K562 (cell line): ENCODE measurements at regions not wholly inside any gene's neighbourhood (a gene's known extent, or its start where the extent isn't known, plus 50 kb on each side); places are given as distances from the start of the nearest gene placed in this dataset.

ENCODE experiments used
- ATAC-seq: fragments of 200-7000 bp; cut with Tn5 transposase; 3 replicates; pipeline ENCODE4 v1.9.1; 2020; ENCODE audit warnings: moderate library complexity
- BruUV-seq: library from RNA; stranded (reverse); fragments of 400-500 nt; replicated peaks from 2 replicates; lab custom pipeline; 2021; lab: Mats Ljungman, UMichigan
- CTCF ChIA-PET: fragments of 300-600 bp; formaldehyde crosslinking; extraction: SDS; loops from one replicate; lab custom pipeline; 2021; ENCODE audit warnings: low intra/inter-chr PET ratio; lab: Yijun Ruan, JAX
- POLR2A ChIA-PET: fragments of 300-600, 350-650 bp; sonication (Branson Sonifier 250); formaldehyde crosslinking; extraction: SDS; loops from one replicate; lab custom pipeline; 2021; ENCODE audit warnings: antibody characterized with exemption, inconsistent platforms; lab: Yijun Ruan, JAX
- DNase-seq, 4 experiments: peaks; one replicate each; pipeline versions ENCODE4 v3.0.0 to v3.0.0-alpha.2; 2011 to 2018; ENCODE audit warnings: low spot score in 3 of 4, mixed read lengths in 3 of 4; ENCODE audit errors: extremely low read depth in 1 of 4
- FAIRE-seq: peaks from 2 replicates; lab custom pipeline; 2011; peaks lifted over from hg19 to GRCh38; lab: Jason Lieb, UNC
- H2AFZ ChIP-seq: 2 replicates; pipeline ENCODE4 v1.6.0; 2011; ENCODE audit warnings: low read depth, low read length, control low read depth, inconsistent platforms
- H3K27ac ChIP-seq: fragments of 200-600 bp; 3 replicates; pipeline ENCODE4 v1.8.0; 2011; ENCODE audit warnings: low read depth, mild to moderate bottlenecking, control low read depth, inconsistent platforms, low read length, moderate library complexity, mixed read lengths; ENCODE audit errors: extremely low read depth
- H3K27me3 ChIP-seq, 2 experiments: fragments of 300-600 bp in 1 of 2; 2 replicates in 1 of 2; 3 replicates in 1 of 2; pipeline versions ENCODE4 v1.6.0 to v1.8.0; 2011; ENCODE audit warnings: inconsistent platforms in 2 of 2, low read length in 2 of 2, mild to moderate bottlenecking in 1 of 2, mixed read lengths in 1 of 2, moderate library complexity in 1 of 2; ENCODE audit not compliant: control insufficient read depth in 2 of 2, insufficient read depth in 2 of 2
- H3K36me3 ChIP-seq: fragments of 300-600 bp; 3 replicates; pipeline ENCODE4 v1.8.0; 2011; ENCODE audit warnings: mild to moderate bottlenecking, low read length, inconsistent platforms; ENCODE audit not compliant: control insufficient read depth, insufficient read depth
- H3K4me1 ChIP-seq, 2 experiments: fragments of 200-600 bp in 1 of 2; replicated peaks in 1 of 2; 2 replicates in 1 of 2; 3 replicates in 1 of 2; pipeline versions ENCODE4 v1.5.1 to v1.8.0; 2011; ENCODE audit warnings: inconsistent platforms in 2 of 2, low read length in 2 of 2, mild to moderate bottlenecking in 1 of 2, mixed read lengths in 1 of 2, moderate library complexity in 1 of 2; ENCODE audit not compliant: control insufficient read depth in 2 of 2, insufficient read depth in 2 of 2
- H3K4me2 ChIP-seq: 2 replicates; pipeline ENCODE4 v1.6.1; 2011; ENCODE audit warnings: low read length, control low read depth, inconsistent platforms, mixed read lengths; ENCODE audit not compliant: insufficient read depth
- H3K4me3 ChIP-seq: fragments of 200-600 bp; sonication (generic), shearing (Covaris generic); 2 replicates; pipeline ENCODE4 v1.5.1; 2016; ENCODE audit warnings: control low read depth, inconsistent platforms
- H3K79me2 ChIP-seq: fragments of 200-600 bp; 3 replicates; pipeline ENCODE4 v1.8.0; 2011; ENCODE audit warnings: low read length, inconsistent platforms; ENCODE audit not compliant: control insufficient read depth, insufficient read depth
- H3K9ac ChIP-seq, 2 experiments: 2 replicates each; pipeline versions ENCODE4 v1.6.0 to v1.6.1; 2011; ENCODE audit warnings: low read depth in 2 of 2, low read length in 2 of 2, control low read depth in 1 of 2, inconsistent platforms in 1 of 2, mild to moderate bottlenecking in 1 of 2, mixed read lengths in 1 of 2; ENCODE audit not compliant: insufficient read depth in 1 of 2
- H3K9me1 ChIP-seq: one replicate; pipeline ENCODE4 v1.6.0; 2011; ENCODE audit warnings: inconsistent platforms, mild to moderate bottlenecking, low read length, moderate library complexity; ENCODE audit not compliant: control insufficient read depth, insufficient read depth
- H3K9me3 ChIP-seq: replicated peaks from 2 replicates; pipeline ENCODE4 v1.5.1; 2011; ENCODE audit warnings: low read depth, low read length, inconsistent platforms; ENCODE audit not compliant: control insufficient read depth, insufficient read depth
- H4K20me1 ChIP-seq: replicated peaks from 2 replicates; pipeline ENCODE4 v1.6.1; 2011; ENCODE audit warnings: low read length, inconsistent platforms, mixed read lengths; ENCODE audit not compliant: control insufficient read depth, insufficient read depth
- BCL6 ChIP-seq: fragments of 250-450 bp; sonication (Bioruptor Pico); IDR thresholded peaks from 2 replicates; pipeline ENCODE4 v1.4.0; 2020
- BRCA1 ChIP-seq, 2 experiments: fragments of 450-650 bp in 1 of 2; sonication (generic) in 1 of 2; formaldehyde crosslinking in 1 of 2; IDR thresholded peaks; 2 replicates each; pipeline versions ENCODE4 v1.5.0 to v1.6.1; 2017 to 2020; ENCODE audit warnings: mild to moderate bottlenecking in 1 of 2, missing genetic modification reagents in 1 of 2
- CBX1 ChIP-seq: sonication (generic); IDR thresholded peaks from 2 replicates; pipeline ENCODE4 v1.6.1; 2016; ENCODE audit warnings: antibody characterized with exemption, low read depth, mild to moderate bottlenecking
- CSDE1 ChIP-seq, 2 experiments: fragments of 450-650 bp; IDR thresholded peaks; 2 replicates each; pipeline ENCODE4 v1.6.1; 2016; ENCODE audit warnings: mild to moderate bottlenecking in 1 of 2
- GATAD2A ChIP-seq: fragments of 450-650 bp; IDR thresholded peaks from 2 replicates; pipeline ENCODE4 v1.6.1; 2017
- MEIS2 ChIP-seq: fragments of 450-650 bp; IDR thresholded peaks from 2 replicates; pipeline ENCODE4 v1.6.1; 2014; ENCODE audit warnings: mild to moderate bottlenecking; ENCODE audit not compliant: partially characterized antibody
- NCOA4 ChIP-seq: fragments of 450-650 bp; IDR thresholded peaks from 2 replicates; pipeline ENCODE4 v1.6.1; 2018; ENCODE audit warnings: mild to moderate bottlenecking; ENCODE audit not compliant: partially characterized antibody
- POU5F1 ChIP-seq: fragments of 150-350 bp; IDR thresholded peaks from 2 replicates; pipeline ENCODE4 v1.6.1; 2014; ENCODE audit warnings: borderline replicate concordance, low read length, low read depth, mild to moderate bottlenecking; ENCODE audit not compliant: partially characterized antibody
- SAFB2 ChIP-seq: fragments of 200-400 bp; formaldehyde crosslinking; IDR thresholded peaks from 2 replicates; pipeline ENCODE4 v1.6.1; 2018; ENCODE audit warnings: borderline replicate concordance, low read length, low read depth, moderate library complexity; ENCODE audit not compliant: severe bottlenecking
- STAG1 ChIP-seq: sonication (generic); formaldehyde crosslinking; IDR thresholded peaks from 2 replicates; pipeline ENCODE4 v1.5.0; 2020; ENCODE audit warnings: missing genetic modification reagents, borderline replicate concordance
- ZFP36 ChIP-seq: fragments of 150-350 bp; IDR thresholded peaks from 2 replicates; pipeline ENCODE4 v1.6.1; 2018; ENCODE audit warnings: low read length, low read depth; ENCODE audit not compliant: partially characterized antibody
- ZNF354B ChIP-seq: fragments of 250-450 bp; sonication (Bioruptor Pico); IDR thresholded peaks from 2 replicates; pipeline ENCODE4 v1.4.0; 2020
- ZNF79 ChIP-seq: fragments of 250-450 bp; sonication (Bioruptor Pico); IDR thresholded peaks from 2 replicates; pipeline ENCODE4 v1.4.0; 2020; ENCODE audit warnings: low read depth, mild to moderate bottlenecking, moderate library complexity
- WGBS: fragments of 100-300 bp; shearing (Covaris generic); methylation state at CpG from one replicate; pipeline ENCODE4 v1.1.6; 2016; ENCODE audit warnings: low coverage, mixed read lengths; ENCODE audit not compliant: insufficient coverage; ENCODE audit errors: missing lambda C conversion rate; 5-methylcytosine and 5-hydroxymethylcytosine counted together
- in situ Hi-C: fragments of 300-500 bp; cut with MboI; formaldehyde crosslinking; loops from 4 replicates; pipeline ENCODE4 v1.15.0; 2018; ENCODE audit warnings: inconsistent platforms, mixed read lengths
- intact Hi-C: fragments of 100-400 bp; cut with micrococcal nuclease; formaldehyde crosslinking; loops from 2 replicates; pipeline ENCODE4 v1.14.2; 2022
- TF ChIP-seq, protein P1 (sequence below): fragments of 450-650 bp; IDR thresholded peaks from 2 replicates; pipeline ENCODE4 v1.6.1; 2016
- TF ChIP-seq, protein P2 (sequence below): fragments of 250-450 bp; sonication (Bioruptor Pico); IDR thresholded peaks from 2 replicates; pipeline ENCODE4 v1.5.0; 2021

DNA sequence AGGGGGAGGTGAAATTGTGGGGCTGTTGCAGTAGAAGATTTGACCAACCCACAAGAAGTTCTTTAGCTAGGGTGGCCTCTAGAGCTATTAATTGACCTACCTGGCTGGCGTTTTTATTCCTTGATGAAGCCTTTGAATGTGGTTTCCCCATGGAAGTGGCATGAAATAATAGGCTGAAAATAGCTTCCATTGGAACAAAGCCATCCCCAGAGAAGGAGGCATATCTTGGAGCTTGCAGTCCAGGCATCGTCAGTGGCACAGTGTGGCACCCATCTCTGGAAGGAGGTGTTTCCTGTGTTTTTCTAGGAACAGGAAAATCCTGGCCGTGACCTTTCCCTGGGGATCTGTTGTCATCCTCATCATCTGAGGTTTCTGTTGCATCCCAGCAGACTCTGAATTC is 96.3 kb upstream of the WDR1 start:
- ChIA-PET POLR2A (no interaction called here), CTCF (no interaction called here)
- no TSS peak for BruUV-seq
- ATAC-seq (no peak), FAIRE-seq (no peak), DNase-seq (no peak)
- no peak overlapping the region for H3K9ac ChIP-seq
- intact Hi-C loops (no loop called here), in situ Hi-C loops (no loop called here)
- no peaks in the 10 kb centered on the region for H3K9me1 ChIP-seq
- 51% methylated on average over 3 of the region's 3 CpGs for WGBS
- no peaks in the 10 kb centered on the region for H3K27me3 ChIP-seq
- H3K36me3 ChIP-seq: no peaks in the 10 kb centered on the region
- TF ChIP-seq ZNF79 (CRISPR knock-in tag): no peak
- no peak for TF ChIP-seq NCOA4
- TF ChIP-seq STAG1 (CRISPR knock-in tag): no peak
- TF ChIP-seq ZNF354B: no peak
- no peak for TF ChIP-seq ZFP36
- no peak for TF ChIP-seq GATAD2A
- H3K4me2 ChIP-seq: no peak overlapping the region
- H3K79me2 ChIP-seq: no peaks in the 10 kb centered on the region
- H3K9me3 ChIP-seq: peaks cover 3% of the 10 kb centered on the region
- no peak overlapping the region for H3K27ac ChIP-seq
- H2AFZ ChIP-seq: no peak overlapping the region
- H3K4me3 ChIP-seq: no peak overlapping the region
- no peaks in the 10 kb centered on the region for H4K20me1 ChIP-seq
- peaks cover 6 to 15% of the 10 kb centered on the region in 2 experiments; a peak in 3 of 5 replicates for H3K4me1 ChIP-seq

DNA sequence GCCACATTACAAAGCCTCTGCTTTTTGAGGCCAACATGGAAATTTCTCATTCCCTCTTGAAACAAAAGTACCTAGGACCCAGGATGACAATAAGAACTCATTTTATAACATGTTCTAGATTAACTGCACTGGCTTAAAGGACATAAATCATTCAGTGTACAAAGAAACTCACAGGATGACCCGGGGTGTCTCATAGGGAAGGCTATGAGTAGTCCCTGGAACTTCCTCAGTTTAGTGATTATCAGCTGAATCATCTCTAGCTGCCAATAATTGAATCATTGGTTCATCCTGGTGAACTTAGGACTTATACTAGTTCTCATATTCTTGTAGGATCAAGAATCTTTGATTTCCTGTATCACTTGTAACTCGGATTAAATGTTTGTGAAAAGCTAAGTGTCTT is 95.8 kb upstream of the WDR1 start:
- H3K4me1 ChIP-seq: peaks cover 6 to 14% of the 10 kb centered on the region in 2 experiments; a peak in 3 of 5 replicates
- intact Hi-C loops: no loop called here
- H3K4me2 ChIP-seq: no peak overlapping the region
- no peaks in the 10 kb centered on the region for H4K20me1 ChIP-seq
- no peak overlapping the region for H3K9ac ChIP-seq
- WGBS: 45% methylated on average over 2 of the region's 2 CpGs
- ATAC-seq (no peak), FAIRE-seq (no peak), DNase-seq (no peak)
- no peaks in the 10 kb centered on the region for H3K27me3 ChIP-seq
- ChIA-PET POLR2A (interaction anchor here (0.5 to 1.0 kb wide), 2 partner anchors 30 to 95 kb away, joined by 3 to 4 read pairs; partner anchors contain the start of gene WDR1), CTCF (no interaction called here)
- no peak overlapping the region for H3K27ac ChIP-seq
- H3K36me3 ChIP-seq: no peaks in the 10 kb centered on the region
- peaks cover 3% of the 10 kb centered on the region for H3K9me3 ChIP-seq
- no peaks in the 10 kb centered on the region for H3K79me2 ChIP-seq
- no TSS peak for BruUV-seq
- in situ Hi-C loops: no loop called here
- no peak overlapping the region for H3K4me3 ChIP-seq
- no peaks in the 10 kb centered on the region for H3K9me1 ChIP-seq
- no peak overlapping the region for H2AFZ ChIP-seq
- TF ChIP-seq SAFB2: no peak
- TF ChIP-seq, protein P1, sequence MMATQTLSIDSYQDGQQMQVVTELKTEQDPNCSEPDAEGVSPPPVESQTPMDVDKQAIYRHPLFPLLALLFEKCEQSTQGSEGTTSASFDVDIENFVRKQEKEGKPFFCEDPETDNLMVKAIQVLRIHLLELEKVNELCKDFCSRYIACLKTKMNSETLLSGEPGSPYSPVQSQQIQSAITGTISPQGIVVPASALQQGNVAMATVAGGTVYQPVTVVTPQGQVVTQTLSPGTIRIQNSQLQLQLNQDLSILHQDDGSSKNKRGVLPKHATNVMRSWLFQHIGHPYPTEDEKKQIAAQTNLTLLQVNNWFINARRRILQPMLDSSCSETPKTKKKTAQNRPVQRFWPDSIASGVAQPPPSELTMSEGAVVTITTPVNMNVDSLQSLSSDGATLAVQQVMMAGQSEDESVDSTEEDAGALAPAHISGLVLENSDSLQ: peak; percentile 46
- TF ChIP-seq POU5F1: no peak
- TF ChIP-seq MEIS2: peak; percentile 54
- TF ChIP-seq BRCA1 (IDR thresholded peaks at IDR 0.05): no peak
- no peak for TF ChIP-seq BRCA1 (CRISPR knock-in tag; IDR thresholded peaks at IDR 0.05)
- TF ChIP-seq BCL6: no peak
- no peak for TF ChIP-seq CSDE1 (IDR thresholded peaks at IDR 0.05)
- no peak for TF ChIP-seq CBX1
- no peak for TF ChIP-seq ZNF79 (CRISPR knock-in tag)
- TF ChIP-seq, protein P2, sequence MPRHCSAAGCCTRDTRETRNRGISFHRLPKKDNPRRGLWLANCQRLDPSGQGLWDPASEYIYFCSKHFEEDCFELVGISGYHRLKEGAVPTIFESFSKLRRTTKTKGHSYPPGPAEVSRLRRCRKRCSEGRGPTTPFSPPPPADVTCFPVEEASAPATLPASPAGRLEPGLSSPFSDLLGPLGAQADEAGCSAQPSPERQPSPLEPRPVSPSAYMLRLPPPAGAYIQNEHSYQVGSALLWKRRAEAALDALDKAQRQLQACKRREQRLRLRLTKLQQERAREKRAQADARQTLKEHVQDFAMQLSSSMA: no peak
